BE2C (cell line): ENCODE measurements at regions not wholly inside any gene's neighbourhood (a gene's known extent, or its start where the extent isn't known, plus 50 kb on each side); places are given as distances from the start of the nearest gene placed in this dataset.
A peak's percentile ranks its signal among the peaks of the same experiment; 100 is the strongest.

ENCODE experiments used
- DNase-seq: peaks from one replicate; pipeline ENCODE4 v3.0.0-alpha.2; 2020
- H3K27me3 ChIP-seq: fragments of 250-450 bp; sonication (Bioruptor Pico); 2 replicates; pipeline ENCODE4 v1.5.1; 2020; ENCODE audit warnings: mild to moderate bottlenecking
- H3K36me3 ChIP-seq: fragments of 250-450 bp; sonication (Bioruptor Pico); 2 replicates; pipeline ENCODE4 v1.5.1; 2020; ENCODE audit warnings: mild to moderate bottlenecking
- H3K4me1 ChIP-seq: fragments of 250-450 bp; sonication (Bioruptor Pico); 2 replicates; pipeline ENCODE4 v1.5.1; 2020
- H3K4me3 ChIP-seq: 2 replicates; pipeline ENCODE4 v1.5.1; 2011; ENCODE audit warnings: low read depth, low read length
- H3K9me3 ChIP-seq: fragments of 250-450 bp; sonication (Bioruptor Pico); 2 replicates; pipeline ENCODE4 v1.5.1; 2020
- CTCF ChIP-seq: IDR thresholded peaks from 2 replicates; pipeline ENCODE4 v1.5.1; 2012; ENCODE audit warnings: mild to moderate bottlenecking, low read depth, low read length

- no peaks in the 10 kb centered on the region for H3K27me3 ChIP-seq
- H3K4me1 ChIP-seq, result peaks cover 5% of the 10 kb centered on the region
- DNase-seq, result no peak
- TF ChIP-seq CTCF, result no peak
- H3K36me3 ChIP-seq, result no peaks in the 10 kb centered on the region
- no peak overlapping the region for H3K4me3 ChIP-seq
- H3K9me3 ChIP-seq, result no peaks in the 10 kb centered on the region
These were observed 388.4 kb downstream of the BCOR start for GRCh38 chrX:39709364-39709763.

GRCh38 chrX:39709812-39710211 is 387.9 kb downstream of the BCOR start:
- Histone ChIP-seq H3K4me3 (no peak overlapping the region), H3K9me3 (no peaks in the 10 kb centered on the region), H3K4me1 (peaks cover 10% of the 10 kb centered on the region), H3K36me3 (no peaks in the 10 kb centered on the region), H3K27me3 (no peaks in the 10 kb centered on the region)
- TF ChIP-seq CTCF, result no peak
- no peak for DNase-seq

GRCh38 chrX:39710776-39711175 is 387.0 kb downstream of the BCOR start:
- no peak for TF ChIP-seq CTCF
- H3K4me3 ChIP-seq, result no peak overlapping the region
- H3K4me1 ChIP-seq, result peaks cover 13% of the 10 kb centered on the region

GRCh38 chrX:39714471-39714870 is 383.3 kb downstream of the BCOR start:
- peaks cover 28% of the 10 kb centered on the region for H3K4me1 ChIP-seq
- H3K36me3 ChIP-seq, result no peaks in the 10 kb centered on the region
- H3K9me3 ChIP-seq, result no peaks in the 10 kb centered on the region
- TF ChIP-seq CTCF, result no peak
- no peak overlapping the region for H3K4me3 ChIP-seq
- H3K27me3 ChIP-seq, result no peaks in the 10 kb centered on the region
- peak; percentile 18 for DNase-seq

More at GRCh38 chrX:39710776-39711175, 387.0 kb downstream of the BCOR start:
- H3K36me3 ChIP-seq, result no peaks in the 10 kb centered on the region
- DNase-seq, result no peak
- no peaks in the 10 kb centered on the region for H3K9me3 ChIP-seq
- H3K27me3 ChIP-seq, result no peaks in the 10 kb centered on the region

GRCh38 chrX:39716401-39716800 is 381.4 kb downstream of the BCOR start:
- Histone ChIP-seq H3K4me1 (peaks cover 28% of the 10 kb centered on the region), H3K4me3 (no peak overlapping the region)
- peak; percentile 63 for DNase-seq

More at GRCh38 chrX:39716401-39716800, 381.4 kb downstream of the BCOR start:
- no peak for TF ChIP-seq CTCF
- no peaks in the 10 kb centered on the region for H3K9me3 ChIP-seq
- no peaks in the 10 kb centered on the region for H3K36me3 ChIP-seq
- H3K27me3 ChIP-seq, result no peaks in the 10 kb centered on the region
